Liver (tissue), 8 donors: ENCODE measurements at regions not wholly inside any gene's neighbourhood (a gene's known extent, or its start where the extent isn't known, plus 50 kb on each side); places are given as distances from the start of the nearest gene placed in this dataset.

Experiments
- DNase-seq: peaks from one replicate; pipeline ENCODE4 v3.0.0-alpha.2; 2017; ENCODE audit warnings: low spot score
- H3K27ac ChIP-seq, 2 donors: one replicate each; pipeline ENCODE4 v1.7.0; 2013; ENCODE audit warnings: inconsistent platforms in 2 of 2, low read length in 2 of 2, control low read depth in 1 of 2, low read depth in 1 of 2, mild to moderate bottlenecking in 1 of 2
- H3K27me3 ChIP-seq, 4 donors: one replicate each; pipeline versions ENCODE4 v1.6.1 to v1.7.0; 2013; ENCODE audit warnings: low read length in 3 of 4, inconsistent platforms in 1 of 4, mild to moderate bottlenecking in 1 of 4, moderate library complexity in 1 of 4; ENCODE audit not compliant: control insufficient read depth in 4 of 4, insufficient read depth in 4 of 4
- H3K36me3 ChIP-seq, 4 donors: one replicate each; pipeline versions ENCODE4 v1.6.1 to v1.7.0; 2013; ENCODE audit warnings: low read length in 3 of 4, mild to moderate bottlenecking in 3 of 4, low read depth in 1 of 4, moderate library complexity in 1 of 4; ENCODE audit not compliant: control insufficient read depth in 4 of 4, insufficient read depth in 3 of 4
- H3K4me1 ChIP-seq, 4 donors: one replicate each; pipeline versions ENCODE4 v1.6.1 to v1.7.0; 2013; ENCODE audit warnings: low read length in 3 of 4, mild to moderate bottlenecking in 3 of 4, moderate library complexity in 1 of 4; ENCODE audit not compliant: control insufficient read depth in 4 of 4, insufficient read depth in 4 of 4
- H3K4me3 ChIP-seq, 3 donors: one replicate each; pipeline versions ENCODE4 v1.6.1 to v1.7.0; 2013; ENCODE audit warnings: low read length in 3 of 3, control low read depth in 1 of 3, low read depth in 1 of 3, mild to moderate bottlenecking in 1 of 3
- H3K9ac ChIP-seq, 2 donors: one replicate each; pipeline ENCODE4 v1.7.0; 2013; ENCODE audit warnings: low read length in 2 of 2, mild to moderate bottlenecking in 2 of 2, moderate library complexity in 2 of 2, control low read depth in 1 of 2, low read depth in 1 of 2
- H3K9me3 ChIP-seq, 4 donors: one replicate each; pipeline versions ENCODE4 v1.6.1 to v1.7.0; 2013; ENCODE audit warnings: low read length in 3 of 4; ENCODE audit not compliant: control insufficient read depth in 4 of 4
- EGR1 ChIP-seq, 2 donors: IDR thresholded peaks; 2 replicates each; pipeline ENCODE4 v1.6.1; 2016 to 2018; ENCODE audit warnings: antibody characterized with exemption in 2 of 2, low read depth in 2 of 2
- FOXA1 ChIP-seq: IDR thresholded peaks from 2 replicates; pipeline ENCODE4 v1.6.1; 2016; ENCODE audit warnings: antibody characterized with exemption
- FOXA2 ChIP-seq: IDR thresholded peaks from 2 replicates; pipeline ENCODE4 v1.6.1; 2016; ENCODE audit warnings: antibody characterized with exemption
- GABPA ChIP-seq, 2 donors: IDR thresholded peaks in 1 of 2; conservative IDR thresholded peaks in 1 of 2; 2 replicates each; pipeline ENCODE4 v1.6.1; 2016; ENCODE audit warnings: antibody characterized with exemption in 2 of 2, mild to moderate bottlenecking in 1 of 2, moderate library complexity in 1 of 2
- HNF4A ChIP-seq, 2 donors: conservative IDR thresholded peaks; 2 replicates each; pipeline ENCODE4 v1.6.1; 2016; ENCODE audit warnings: antibody characterized with exemption in 2 of 2, mild to moderate bottlenecking in 2 of 2
- HNF4G ChIP-seq: IDR thresholded peaks from 2 replicates; pipeline ENCODE4 v1.6.1; 2016; ENCODE audit warnings: antibody characterized with exemption
- JUND ChIP-seq, 2 donors: IDR thresholded peaks; 2 replicates each; pipeline ENCODE4 v1.6.1; 2016; ENCODE audit warnings: antibody characterized with exemption in 2 of 2
- NR2F2 ChIP-seq: IDR thresholded peaks from 2 replicates; pipeline ENCODE4 v1.6.1; 2016; ENCODE audit warnings: antibody characterized with exemption
- RAD21 ChIP-seq, 2 donors: IDR thresholded peaks; 2 replicates each; pipeline ENCODE4 v1.6.1; 2016; ENCODE audit warnings: antibody characterized with exemption in 2 of 2, mild to moderate bottlenecking in 2 of 2
- RXRA ChIP-seq, 2 donors: IDR thresholded peaks; 2 replicates each; pipeline ENCODE4 v1.6.1; 2017 to 2018; ENCODE audit warnings: antibody characterized with exemption in 2 of 2, mild to moderate bottlenecking in 1 of 2
- SP1 ChIP-seq: IDR thresholded peaks from 2 replicates; pipeline ENCODE4 v1.6.1; 2018; ENCODE audit warnings: antibody characterized with exemption, mild to moderate bottlenecking
- TAF1 ChIP-seq: conservative IDR thresholded peaks from 2 replicates; pipeline ENCODE4 v1.6.1; 2016; ENCODE audit warnings: antibody characterized with exemption, mild to moderate bottlenecking
- YY1 ChIP-seq: IDR thresholded peaks from 2 replicates; pipeline ENCODE4 v1.6.1; 2016; ENCODE audit warnings: antibody characterized with exemption, mild to moderate bottlenecking
- WGBS: extraction: QIAGEN DNeasy Blood & Tissue Kit; methylation state at CpG from one replicate; pipeline ENCODE4 v1.1.7; 2013; 5-methylcytosine and 5-hydroxymethylcytosine counted together
- TF ChIP-seq, protein P1 (sequence below): IDR thresholded peaks from 2 replicates; pipeline ENCODE4 v1.6.1; 2016; ENCODE audit warnings: antibody characterized with exemption, mild to moderate bottlenecking
- TF ChIP-seq, protein P2 (sequence below): fragments of 150-350 bp; IDR thresholded peaks from 2 replicates; pipeline ENCODE4 v1.5.1; 2017; ENCODE audit warnings: improper control_type of control experiment, low read depth, low read length; ENCODE audit not compliant: missing input control
- TF ChIP-seq, protein P3 (sequence below): IDR thresholded peaks from 2 replicates; pipeline ENCODE4 v1.6.1; 2016; ENCODE audit warnings: antibody characterized with exemption
- TF ChIP-seq, protein P4 (sequence below): IDR thresholded peaks from 2 replicates; pipeline ENCODE4 v1.6.1; 2016; ENCODE audit warnings: antibody characterized with exemption
- TF ChIP-seq, protein P5 (sequence below): IDR thresholded peaks from 2 replicates; pipeline ENCODE4 v1.6.1; 2016; ENCODE audit warnings: antibody characterized with exemption
- donor health status: healthy.
- donor health status: healthy.
- donor health status: healthy.
- donor health status: healthy.
- donor health status: healthy.

DNA sequence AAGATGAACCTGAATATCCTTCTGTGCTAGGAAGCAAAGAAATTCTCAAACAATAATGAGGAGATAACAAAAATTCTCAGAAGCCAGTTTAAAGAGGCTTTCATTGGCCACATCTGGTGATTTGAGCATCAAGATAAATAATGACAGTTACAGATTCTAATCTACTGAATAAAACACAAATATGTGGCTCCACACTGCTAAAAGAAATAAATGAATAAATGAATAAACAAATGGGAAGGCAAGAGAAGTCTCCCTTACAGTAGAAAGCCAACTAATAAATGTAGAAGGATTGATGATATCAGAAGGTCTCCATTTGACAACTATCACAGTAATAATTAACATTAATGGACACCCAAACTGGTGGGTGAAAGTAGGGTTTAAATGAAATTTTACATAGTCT is 54.6 kb upstream of the ADAM23 start:
- Histone ChIP-seq H3K9me3 (peaks cover 0 to 8% (median 3%) of the 10 kb centered on the region in 4 donors), H3K27me3 (no peaks in the 10 kb centered on the region), H3K4me1 (no peaks in the 10 kb centered on the region), H3K27ac (no peak overlapping the region), H3K36me3 (no peaks in the 10 kb centered on the region), H3K9ac (no peak overlapping the region), H3K4me3 (no peak overlapping the region)
- no peak for DNase-seq
- TF ChIP-seq, protein P1, sequence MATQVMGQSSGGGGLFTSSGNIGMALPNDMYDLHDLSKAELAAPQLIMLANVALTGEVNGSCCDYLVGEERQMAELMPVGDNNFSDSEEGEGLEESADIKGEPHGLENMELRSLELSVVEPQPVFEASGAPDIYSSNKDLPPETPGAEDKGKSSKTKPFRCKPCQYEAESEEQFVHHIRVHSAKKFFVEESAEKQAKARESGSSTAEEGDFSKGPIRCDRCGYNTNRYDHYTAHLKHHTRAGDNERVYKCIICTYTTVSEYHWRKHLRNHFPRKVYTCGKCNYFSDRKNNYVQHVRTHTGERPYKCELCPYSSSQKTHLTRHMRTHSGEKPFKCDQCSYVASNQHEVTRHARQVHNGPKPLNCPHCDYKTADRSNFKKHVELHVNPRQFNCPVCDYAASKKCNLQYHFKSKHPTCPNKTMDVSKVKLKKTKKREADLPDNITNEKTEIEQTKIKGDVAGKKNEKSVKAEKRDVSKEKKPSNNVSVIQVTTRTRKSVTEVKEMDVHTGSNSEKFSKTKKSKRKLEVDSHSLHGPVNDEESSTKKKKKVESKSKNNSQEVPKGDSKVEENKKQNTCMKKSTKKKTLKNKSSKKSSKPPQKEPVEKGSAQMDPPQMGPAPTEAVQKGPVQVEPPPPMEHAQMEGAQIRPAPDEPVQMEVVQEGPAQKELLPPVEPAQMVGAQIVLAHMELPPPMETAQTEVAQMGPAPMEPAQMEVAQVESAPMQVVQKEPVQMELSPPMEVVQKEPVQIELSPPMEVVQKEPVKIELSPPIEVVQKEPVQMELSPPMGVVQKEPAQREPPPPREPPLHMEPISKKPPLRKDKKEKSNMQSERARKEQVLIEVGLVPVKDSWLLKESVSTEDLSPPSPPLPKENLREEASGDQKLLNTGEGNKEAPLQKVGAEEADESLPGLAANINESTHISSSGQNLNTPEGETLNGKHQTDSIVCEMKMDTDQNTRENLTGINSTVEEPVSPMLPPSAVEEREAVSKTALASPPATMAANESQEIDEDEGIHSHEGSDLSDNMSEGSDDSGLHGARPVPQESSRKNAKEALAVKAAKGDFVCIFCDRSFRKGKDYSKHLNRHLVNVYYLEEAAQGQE = no peak
- TF ChIP-seq, protein P2, sequence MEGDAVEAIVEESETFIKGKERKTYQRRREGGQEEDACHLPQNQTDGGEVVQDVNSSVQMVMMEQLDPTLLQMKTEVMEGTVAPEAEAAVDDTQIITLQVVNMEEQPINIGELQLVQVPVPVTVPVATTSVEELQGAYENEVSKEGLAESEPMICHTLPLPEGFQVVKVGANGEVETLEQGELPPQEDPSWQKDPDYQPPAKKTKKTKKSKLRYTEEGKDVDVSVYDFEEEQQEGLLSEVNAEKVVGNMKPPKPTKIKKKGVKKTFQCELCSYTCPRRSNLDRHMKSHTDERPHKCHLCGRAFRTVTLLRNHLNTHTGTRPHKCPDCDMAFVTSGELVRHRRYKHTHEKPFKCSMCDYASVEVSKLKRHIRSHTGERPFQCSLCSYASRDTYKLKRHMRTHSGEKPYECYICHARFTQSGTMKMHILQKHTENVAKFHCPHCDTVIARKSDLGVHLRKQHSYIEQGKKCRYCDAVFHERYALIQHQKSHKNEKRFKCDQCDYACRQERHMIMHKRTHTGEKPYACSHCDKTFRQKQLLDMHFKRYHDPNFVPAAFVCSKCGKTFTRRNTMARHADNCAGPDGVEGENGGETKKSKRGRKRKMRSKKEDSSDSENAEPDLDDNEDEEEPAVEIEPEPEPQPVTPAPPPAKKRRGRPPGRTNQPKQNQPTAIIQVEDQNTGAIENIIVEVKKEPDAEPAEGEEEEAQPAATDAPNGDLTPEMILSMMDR = no peak
- TF ChIP-seq FOXA1 (no peak), EGR1 (IDR thresholded peaks at IDR 0.05; ENCODE audit: low read depth in 2 of 2) (no peak), GABPA (IDR thresholded peaks at IDR 0.05 in 1 of 2, conservative IDR thresholded peaks at IDR 0.05 in 1 of 2) (no peak), HNF4G (no peak), FOXA2 (no peak), JUND (IDR thresholded peaks at IDR 0.05) (no peak), HNF4A (conservative IDR thresholded peaks at IDR 0.05) (no peak), TAF1 (no peak), SP1 (no peak), RXRA (IDR thresholded peaks at IDR 0.05) (no peak), YY1 (no peak), RAD21 (IDR thresholded peaks at IDR 0.05) (no peak), NR2F2 (no peak)
- TF ChIP-seq, protein P3, sequence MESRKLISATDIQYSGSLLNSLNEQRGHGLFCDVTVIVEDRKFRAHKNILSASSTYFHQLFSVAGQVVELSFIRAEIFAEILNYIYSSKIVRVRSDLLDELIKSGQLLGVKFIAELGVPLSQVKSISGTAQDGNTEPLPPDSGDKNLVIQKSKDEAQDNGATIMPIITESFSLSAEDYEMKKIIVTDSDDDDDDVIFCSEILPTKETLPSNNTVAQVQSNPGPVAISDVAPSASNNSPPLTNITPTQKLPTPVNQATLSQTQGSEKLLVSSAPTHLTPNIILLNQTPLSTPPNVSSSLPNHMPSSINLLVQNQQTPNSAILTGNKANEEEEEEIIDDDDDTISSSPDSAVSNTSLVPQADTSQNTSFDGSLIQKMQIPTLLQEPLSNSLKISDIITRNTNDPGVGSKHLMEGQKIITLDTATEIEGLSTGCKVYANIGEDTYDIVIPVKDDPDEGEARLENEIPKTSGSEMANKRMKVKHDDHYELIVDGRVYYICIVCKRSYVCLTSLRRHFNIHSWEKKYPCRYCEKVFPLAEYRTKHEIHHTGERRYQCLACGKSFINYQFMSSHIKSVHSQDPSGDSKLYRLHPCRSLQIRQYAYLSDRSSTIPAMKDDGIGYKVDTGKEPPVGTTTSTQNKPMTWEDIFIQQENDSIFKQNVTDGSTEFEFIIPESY = no peak
- TF ChIP-seq, protein P4, sequence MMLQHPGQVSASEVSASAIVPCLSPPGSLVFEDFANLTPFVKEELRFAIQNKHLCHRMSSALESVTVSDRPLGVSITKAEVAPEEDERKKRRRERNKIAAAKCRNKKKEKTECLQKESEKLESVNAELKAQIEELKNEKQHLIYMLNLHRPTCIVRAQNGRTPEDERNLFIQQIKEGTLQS = no peak
- TF ChIP-seq, protein P5, sequence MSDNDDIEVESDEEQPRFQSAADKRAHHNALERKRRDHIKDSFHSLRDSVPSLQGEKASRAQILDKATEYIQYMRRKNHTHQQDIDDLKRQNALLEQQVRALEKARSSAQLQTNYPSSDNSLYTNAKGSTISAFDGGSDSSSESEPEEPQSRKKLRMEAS = no peak

DNA sequence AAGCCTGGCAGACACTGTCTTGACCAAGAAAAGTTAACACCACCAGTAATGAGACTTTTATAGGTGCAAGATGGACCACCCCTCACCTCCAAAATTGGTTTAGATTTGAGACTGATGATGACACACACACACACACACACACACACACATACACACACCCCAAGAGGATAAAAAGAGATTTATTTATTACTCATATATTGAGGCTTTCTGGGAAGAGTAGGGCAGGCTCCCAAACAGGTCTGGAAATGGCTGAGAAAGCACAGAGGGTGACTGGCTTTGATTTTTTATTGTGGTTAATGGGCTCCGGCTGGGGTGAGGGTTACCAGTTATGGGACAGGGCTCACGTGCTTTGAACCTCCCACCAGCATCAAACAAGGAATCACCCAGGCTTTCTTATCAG is 54.2 kb upstream of the ADAM23 start:
- Histone ChIP-seq H3K27me3 (no peaks in the 10 kb centered on the region), H3K4me3 (no peak overlapping the region), H3K9ac (no peak overlapping the region), H3K4me1 (no peaks in the 10 kb centered on the region), H3K27ac (no peak overlapping the region), H3K9me3 (peaks cover 0 to 6% (median 3%) of the 10 kb centered on the region in 4 donors), H3K36me3 (no peaks in the 10 kb centered on the region)
- no peak for DNase-seq
- WGBS = 52% methylated on average over 2 of the region's 2 CpGs
- TF ChIP-seq RAD21 (IDR thresholded peaks at IDR 0.05) = no peak
- TF ChIP-seq YY1 = no peak
- TF ChIP-seq HNF4G = no peak
- TF ChIP-seq FOXA2 = no peak
- TF ChIP-seq, protein P1 = no peak
- no peak for TF ChIP-seq SP1
- no peak for TF ChIP-seq JUND (IDR thresholded peaks at IDR 0.05)
- TF ChIP-seq EGR1 (IDR thresholded peaks at IDR 0.05; ENCODE audit: low read depth in 2 of 2) = no peak
- TF ChIP-seq NR2F2 = no peak
